ENCODE measurements at regions not wholly inside any gene's neighbourhood (a gene's known extent, or its start where the extent isn't known, plus 50 kb on each side); places are given as distances from the start of the nearest gene placed in this dataset.

GRCh38 chr2:122000556-122001340 is 245.3 kb downstream of the TSN start:
- Histone ChIP-seq H3K4me2 (no peak overlapping the region), H3K4me3 (no peak overlapping the region), H3K9me2 (ENCODE audit: insufficient read depth) (no peaks in the 10 kb centered on the region), H3K36me3 (ENCODE audit: low read depth) (no peaks in the 10 kb centered on the region), H3K27ac (no peak overlapping the region), H3K79me2 (ENCODE audit: low read depth) (no peaks in the 10 kb centered on the region), H3F3A (ENCODE audit: insufficient read depth, low read depth) (no peaks in the 10 kb centered on the region), H3K4me1 (replicated peaks; ENCODE audit: insufficient read depth) (no peaks in the 10 kb centered on the region), H2AFZ (no peak overlapping the region), H3K27me3 (ENCODE audit: insufficient read depth, low read depth) (peaks cover 75% of the 10 kb centered on the region), H3K9me3 (ENCODE audit: insufficient read depth, low read depth) (no peaks in the 10 kb centered on the region), H4K20me1 (ENCODE audit: insufficient read depth) (no peaks in the 10 kb centered on the region)
- no peak for DNase-seq
- POLR2A ChIA-PET (ENCODE audit: unreplicated experiment): no interaction called here
- CTCF ChIA-PET: no interaction called here
- no peak for TF ChIP-seq EZH2 (IDR thresholded peaks at IDR 0.05; ENCODE audit: low read depth)
- TF ChIP-seq, protein P1, sequence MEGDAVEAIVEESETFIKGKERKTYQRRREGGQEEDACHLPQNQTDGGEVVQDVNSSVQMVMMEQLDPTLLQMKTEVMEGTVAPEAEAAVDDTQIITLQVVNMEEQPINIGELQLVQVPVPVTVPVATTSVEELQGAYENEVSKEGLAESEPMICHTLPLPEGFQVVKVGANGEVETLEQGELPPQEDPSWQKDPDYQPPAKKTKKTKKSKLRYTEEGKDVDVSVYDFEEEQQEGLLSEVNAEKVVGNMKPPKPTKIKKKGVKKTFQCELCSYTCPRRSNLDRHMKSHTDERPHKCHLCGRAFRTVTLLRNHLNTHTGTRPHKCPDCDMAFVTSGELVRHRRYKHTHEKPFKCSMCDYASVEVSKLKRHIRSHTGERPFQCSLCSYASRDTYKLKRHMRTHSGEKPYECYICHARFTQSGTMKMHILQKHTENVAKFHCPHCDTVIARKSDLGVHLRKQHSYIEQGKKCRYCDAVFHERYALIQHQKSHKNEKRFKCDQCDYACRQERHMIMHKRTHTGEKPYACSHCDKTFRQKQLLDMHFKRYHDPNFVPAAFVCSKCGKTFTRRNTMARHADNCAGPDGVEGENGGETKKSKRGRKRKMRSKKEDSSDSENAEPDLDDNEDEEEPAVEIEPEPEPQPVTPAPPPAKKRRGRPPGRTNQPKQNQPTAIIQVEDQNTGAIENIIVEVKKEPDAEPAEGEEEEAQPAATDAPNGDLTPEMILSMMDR (conservative IDR thresholded peaks at IDR 0.05): no peak
- intact Hi-C loops (cut with micrococcal nuclease; ENCODE audit: unreplicated experiment): no loop called here
- no TSS peak for BruUV-seq (replicated peaks)

- H3K4me1 ChIP-seq (replicated peaks; ENCODE audit: insufficient read depth): no peaks in the 10 kb centered on the region
- intact Hi-C loops (cut with micrococcal nuclease; ENCODE audit: unreplicated experiment): no loop called here
- H4K20me1 ChIP-seq (ENCODE audit: insufficient read depth): no peaks in the 10 kb centered on the region
- no peaks in the 10 kb centered on the region for H3K9me3 ChIP-seq (ENCODE audit: insufficient read depth, low read depth)
- TF ChIP-seq EZH2 (IDR thresholded peaks at IDR 0.05; ENCODE audit: low read depth): no peak
- TF ChIP-seq, protein P1 (conservative IDR thresholded peaks at IDR 0.05): no peak
- no peak overlapping the region for H3K4me3 ChIP-seq
- H3K27me3 ChIP-seq (ENCODE audit: insufficient read depth, low read depth): peaks cover 81% of the 10 kb centered on the region
- ChIA-PET POLR2A (ENCODE audit: unreplicated experiment) (no interaction called here), CTCF (no interaction called here)
- H3K9me2 ChIP-seq (ENCODE audit: insufficient read depth): no peaks in the 10 kb centered on the region
- no peaks in the 10 kb centered on the region for H3K79me2 ChIP-seq (ENCODE audit: low read depth)
- no peak overlapping the region for H3K27ac ChIP-seq
- no peaks in the 10 kb centered on the region for H3F3A ChIP-seq (ENCODE audit: insufficient read depth, low read depth)
- H2AFZ ChIP-seq: no peak overlapping the region
- no peak overlapping the region for H3K4me2 ChIP-seq
- H3K36me3 ChIP-seq (ENCODE audit: low read depth): no peaks in the 10 kb centered on the region
- BruUV-seq (replicated peaks): no TSS peak
- no peak for DNase-seq
These were observed 246.0 kb downstream of the TSN start for GRCh38 chr2:122001441-122001874.

GRCh38 chr2:122003196-122003940 is 247.9 kb downstream of the TSN start:
- DNase-seq: no peak

More at GRCh38 chr2:122003196-122003940, 247.9 kb downstream of the TSN start:
- TF ChIP-seq EZH2 (IDR thresholded peaks at IDR 0.05; ENCODE audit: low read depth): no peak
- TF ChIP-seq, protein P1 (conservative IDR thresholded peaks at IDR 0.05): no peak
- no peak overlapping the region for H2AFZ ChIP-seq
- no peak overlapping the region for H3K4me3 ChIP-seq
- no peaks in the 10 kb centered on the region for H4K20me1 ChIP-seq (ENCODE audit: insufficient read depth)
- POLR2A ChIA-PET (ENCODE audit: unreplicated experiment): no interaction called here
- no peaks in the 10 kb centered on the region for H3F3A ChIP-seq (ENCODE audit: insufficient read depth, low read depth)
- no peaks in the 10 kb centered on the region for H3K4me1 ChIP-seq (replicated peaks; ENCODE audit: insufficient read depth)
- no peaks in the 10 kb centered on the region for H3K79me2 ChIP-seq (ENCODE audit: low read depth)
- no peaks in the 10 kb centered on the region for H3K9me2 ChIP-seq (ENCODE audit: insufficient read depth)
- H3K4me2 ChIP-seq: no peak overlapping the region
- no peak overlapping the region for H3K27ac ChIP-seq
- H3K27me3 ChIP-seq (ENCODE audit: insufficient read depth, low read depth): peaks cover 94% of the 10 kb centered on the region
- no peaks in the 10 kb centered on the region for H3K36me3 ChIP-seq (ENCODE audit: low read depth)
- intact Hi-C loops (cut with micrococcal nuclease; ENCODE audit: unreplicated experiment): no loop called here
- H3K9me3 ChIP-seq (ENCODE audit: insufficient read depth, low read depth): no peaks in the 10 kb centered on the region
- CTCF ChIA-PET: no interaction called here
- BruUV-seq (replicated peaks): no TSS peak

Data from PC-9 (cell line).